HCT116 (cell line): ENCODE measurements at regions not wholly inside any gene's neighbourhood (a gene's known extent, or its start where the extent isn't known, plus 50 kb on each side); places are given as distances from the start of the nearest gene placed in this dataset.

Experiments
- ATAC-seq: fragments of 200-7000 bp; cut with Tn5 transposase; 2 replicates; pipeline ENCODE4 v1.9.1; 2020; ENCODE audit warnings: mild to moderate bottlenecking, moderate library complexity
- BruUV-seq: library from RNA; stranded (reverse); fragments of 400-500 nt; replicated peaks from 2 replicates; lab custom pipeline; 2021; lab: Mats Ljungman, UMichigan
- CTCF ChIA-PET: fragments of 300-600 bp; sonication (Branson Sonifier 250); formaldehyde crosslinking; loops from one replicate; lab custom pipeline; 2021; ENCODE audit warnings: antibody characterized with exemption; lab: Charles Lee
- POLR2A ChIA-PET: fragments of 300-600, 350-600 bp; sonication (Branson Sonifier 250); formaldehyde crosslinking; loops from one replicate; lab custom pipeline; 2021; ENCODE audit warnings: antibody characterized with exemption; lab: Charles Lee
- RAD21 ChIA-PET, 2 experiments: fragments of 300-600 bp; sonication (Branson Sonifier 250); formaldehyde crosslinking; loops; one replicate each; lab custom pipeline; 2023; ENCODE audit warnings: low total read pairs in 2 of 2; ENCODE audit not compliant: uncharacterized antibody in 2 of 2, unreplicated experiment in 2 of 2, low non-redundant PET in 1 of 2; lab: Charles Lee
- DNase-seq: peaks from one replicate; pipeline ENCODE4 v3.0.0-alpha.2; 2010; ENCODE audit warnings: low read depth, low spot score
- H2AFZ ChIP-seq: fragments of 200-600 bp; shearing (Covaris generic), sonication (generic); 2 replicates; pipeline ENCODE4 v1.6.1; 2017; ENCODE audit warnings: low read depth, mixed run types, mixed read lengths, antibody characterized with exemption, low read length; ENCODE audit not compliant: poor library complexity, severe bottlenecking
- H3K27ac ChIP-seq: 2 replicates; pipeline ENCODE4 v1.5.1; 2012; ENCODE audit warnings: low read depth, low read length
- H3K27me3 ChIP-seq: fragments of 200-600 bp; sonication (generic); 2 replicates; pipeline ENCODE4 v1.6.1; 2016; ENCODE audit warnings: mixed run types, low read length, mixed read lengths; ENCODE audit not compliant: insufficient read depth
- H3K36me3 ChIP-seq, 2 experiments: fragments of 200-500 bp in 1 of 2; fragments of 200-600 bp in 1 of 2; sonication (Bioruptor generic) in 1 of 2; sonication (generic) in 1 of 2; 2 replicates each; pipeline versions ENCODE4 v1.5.1 to v1.6.1; 2014 to 2016; ENCODE audit warnings: low read length in 2 of 2, inconsistent platforms in 1 of 2, mixed read lengths in 1 of 2, mixed run types in 1 of 2; ENCODE audit not compliant: insufficient read depth in 2 of 2, control insufficient read depth in 1 of 2
- H3K4me1 ChIP-seq, 2 experiments: fragments of 200-600 bp in 1 of 2; sonication (generic) in 1 of 2; 2 replicates each; pipeline versions ENCODE4 v1.5.1 to v1.6.1; 2012 to 2017; ENCODE audit warnings: low read length in 2 of 2, inconsistent platforms in 1 of 2, mild to moderate bottlenecking in 1 of 2, mixed read lengths in 1 of 2, mixed run types in 1 of 2, moderate library complexity in 1 of 2; ENCODE audit not compliant: insufficient read depth in 2 of 2, control insufficient read depth in 1 of 2
- H3K4me2 ChIP-seq: fragments of 200-600 bp; sonication (generic); 2 replicates; pipeline ENCODE4 v1.6.1; 2017; ENCODE audit warnings: mixed run types, low read length, mixed read lengths
- H3K4me3 ChIP-seq, 2 experiments: fragments of 200-600 bp in 1 of 2; sonication (generic) in 1 of 2; replicated peaks in 1 of 2; 2 replicates each; pipeline ENCODE4 v1.5.1; 2011 to 2016; ENCODE audit warnings: low read length in 2 of 2, control low read depth in 1 of 2, low read depth in 1 of 2, mild to moderate bottlenecking in 1 of 2, mixed read lengths in 1 of 2, mixed run types in 1 of 2
- H3K79me2 ChIP-seq: fragments of 200-600 bp; sonication (generic); 2 replicates; pipeline ENCODE4 v1.6.1; 2017; ENCODE audit warnings: mild to moderate bottlenecking, mixed run types, low read length, moderate library complexity, mixed read lengths; ENCODE audit not compliant: insufficient read depth
- H3K9ac ChIP-seq: fragments of 200-600 bp; sonication (generic); 2 replicates; pipeline ENCODE4 v1.6.1; 2016; ENCODE audit warnings: low read length, mixed read lengths
- H3K9me2 ChIP-seq: fragments of 200-600 bp; sonication (generic), shearing (Covaris generic); 2 replicates; pipeline ENCODE4 v1.6.1; 2017; ENCODE audit warnings: mixed run types, mild to moderate bottlenecking, moderate library complexity; ENCODE audit not compliant: insufficient read depth
- H3K9me3 ChIP-seq, 2 experiments: fragments of 200-500 bp in 1 of 2; fragments of 200-600 bp in 1 of 2; sonication (Bioruptor generic) in 1 of 2; sonication (generic) in 1 of 2; 2 replicates each; pipeline ENCODE4 v1.6.1; 2014 to 2017; ENCODE audit warnings: low read length in 2 of 2, mixed read lengths in 2 of 2, inconsistent platforms in 1 of 2, low read depth in 1 of 2, mild to moderate bottlenecking in 1 of 2, mixed run types in 1 of 2, moderate library complexity in 1 of 2; ENCODE audit not compliant: control insufficient read depth in 1 of 2, insufficient read depth in 1 of 2
- H4K20me1 ChIP-seq: fragments of 200-600 bp; sonication (generic), shearing (Covaris generic); 2 replicates; pipeline ENCODE4 v1.6.1; 2017; ENCODE audit warnings: mixed run types, mild to moderate bottlenecking, moderate library complexity; ENCODE audit not compliant: insufficient read depth
- ATF3 ChIP-seq: IDR thresholded peaks from 2 replicates; pipeline ENCODE4 v1.6.1; 2012
- CEBPB ChIP-seq: IDR thresholded peaks from 2 replicates; pipeline ENCODE4 v1.6.1; 2012; ENCODE audit warnings: low read depth
- EGR1 ChIP-seq: IDR thresholded peaks from 2 replicates; pipeline ENCODE4 v1.6.1; 2012; ENCODE audit warnings: low read depth
- ELF1 ChIP-seq: IDR thresholded peaks from 2 replicates; pipeline ENCODE4 v1.6.1; 2012; ENCODE audit warnings: low read depth, borderline replicate concordance
- EZH2 ChIP-seq: fragments of 200-600 bp; sonication (generic); IDR thresholded peaks from 2 replicates; pipeline ENCODE4 v1.6.1; 2017; ENCODE audit warnings: antibody characterized with exemption, mixed run types
- EZH2phosphoT487 ChIP-seq: fragments of 200-600 bp; IDR thresholded peaks from 2 replicates; pipeline ENCODE4 v1.6.1; 2018; ENCODE audit warnings: antibody characterized with exemption, borderline replicate concordance
- FOSL1 ChIP-seq: IDR thresholded peaks from 2 replicates; pipeline ENCODE4 v1.6.1; 2012; ENCODE audit warnings: low read depth
- POLR2A ChIP-seq: IDR thresholded peaks from 2 replicates; pipeline ENCODE4 v1.7.0; 2011; ENCODE audit warnings: borderline replicate concordance; ENCODE audit not compliant: insufficient read depth, insufficient read length; ENCODE audit errors: extremely low read depth
- POLR2AphosphoS5 ChIP-seq: IDR thresholded peaks from 2 replicates; pipeline ENCODE4 v1.6.1; 2011; ENCODE audit warnings: mild to moderate bottlenecking, low read depth, low read length, moderate library complexity
- RAD21 ChIP-seq: IDR thresholded peaks from 2 replicates; pipeline ENCODE4 v1.6.1; 2012; ENCODE audit warnings: low read depth, mild to moderate bottlenecking
- SP1 ChIP-seq: IDR thresholded peaks from 2 replicates; pipeline ENCODE4 v1.6.1; 2012; ENCODE audit warnings: low read depth
- TCF7L2 ChIP-seq: IDR thresholded peaks from 2 replicates; pipeline ENCODE4 v1.7.0; 2011; ENCODE audit warnings: borderline replicate concordance, inconsistent platforms; ENCODE audit not compliant: insufficient read depth, insufficient read length; ENCODE audit errors: extremely low read depth
- YY1 ChIP-seq: IDR thresholded peaks from 2 replicates; pipeline ENCODE4 v1.6.1; 2011; ENCODE audit warnings: low read length, low read depth, moderate library complexity, mild to moderate bottlenecking; ENCODE audit not compliant: insufficient replicate concordance; ENCODE audit errors: extremely low read depth
- ZBTB33 ChIP-seq: IDR thresholded peaks from 2 replicates; pipeline ENCODE4 v1.6.1; 2011; ENCODE audit warnings: mild to moderate bottlenecking, low read length, moderate library complexity; ENCODE audit not compliant: insufficient replicate concordance; ENCODE audit errors: extremely low read depth
- ZFX ChIP-seq: fragments of 450-650 bp; IDR thresholded peaks from 2 replicates; pipeline ENCODE4 v1.6.1; 2017
- ZNF274 ChIP-seq: fragments of 200-500 bp; sonication (Bioruptor generic); IDR thresholded peaks from 2 replicates; pipeline ENCODE4 v1.6.1; 2014; ENCODE audit warnings: mild to moderate bottlenecking, low read depth, low read length, inconsistent platforms
- intact Hi-C: fragments of 100-400 bp; cut with micrococcal nuclease; formaldehyde crosslinking; loops from 2 replicates; pipeline ENCODE4 v1.10.0; 2022
- TF ChIP-seq, protein P1 (sequence below): IDR thresholded peaks from 2 replicates; pipeline ENCODE4 v1.6.1; 2012
- TF ChIP-seq, protein P2 (sequence below), 3 experiments: fragments of 200-600 bp in 1 of 3; sonication (generic) in 1 of 3; IDR thresholded peaks in 2 of 3; conservative IDR thresholded peaks in 1 of 3; 2 replicates each; pipeline ENCODE4 v1.5.1; 2012 to 2017; ENCODE audit warnings: low read depth in 2 of 3, low read length in 2 of 3, antibody characterized with exemption in 1 of 3, borderline replicate concordance in 1 of 3, control low read depth in 1 of 3, mild to moderate bottlenecking in 1 of 3, mixed read lengths in 1 of 3, mixed run types in 1 of 3, moderate library complexity in 1 of 3; ENCODE audit not compliant: insufficient read depth in 1 of 3

DNA sequence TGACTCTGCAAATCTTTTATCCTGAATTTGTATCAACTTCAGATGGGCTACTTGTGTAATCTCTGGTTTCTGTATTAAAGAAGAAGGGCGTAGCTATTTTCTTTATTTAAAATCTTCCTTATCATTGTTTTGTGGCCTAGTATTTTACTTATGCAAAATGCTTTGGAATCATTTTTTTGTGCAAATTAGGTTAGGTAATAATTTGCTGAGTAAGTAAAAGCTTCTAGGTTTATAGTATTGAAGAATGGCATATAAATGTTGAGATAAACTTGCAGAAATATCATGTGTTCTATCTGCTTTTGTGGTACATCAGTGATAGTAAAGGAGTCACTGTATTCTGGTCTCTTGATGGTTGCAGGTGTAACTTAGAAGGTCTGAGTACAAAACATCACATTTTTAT, 197.2 kb upstream of the IL15 start:
- H4K20me1 ChIP-seq = no peaks in the 10 kb centered on the region
- ChIA-PET CTCF (no interaction called here), POLR2A (no interaction called here), RAD21 (no interaction called here)
- H3K9ac ChIP-seq = no peak overlapping the region
- no peaks in the 10 kb centered on the region for H3K9me3 ChIP-seq
- H3K9me2 ChIP-seq = no peaks in the 10 kb centered on the region
- no peaks in the 10 kb centered on the region for H3K36me3 ChIP-seq
- no peak for TF ChIP-seq POLR2AphosphoS5
- TF ChIP-seq, protein P1, sequence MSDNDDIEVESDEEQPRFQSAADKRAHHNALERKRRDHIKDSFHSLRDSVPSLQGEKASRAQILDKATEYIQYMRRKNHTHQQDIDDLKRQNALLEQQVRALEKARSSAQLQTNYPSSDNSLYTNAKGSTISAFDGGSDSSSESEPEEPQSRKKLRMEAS = no peak
- H3K79me2 ChIP-seq = no peaks in the 10 kb centered on the region
- H3K4me3 ChIP-seq = no peak overlapping the region
- H3K27ac ChIP-seq = no peak overlapping the region
- BruUV-seq = no TSS peak
- no peaks in the 10 kb centered on the region for H3K27me3 ChIP-seq
- no peaks in the 10 kb centered on the region for H3K4me1 ChIP-seq
- DNase-seq (no peak), ATAC-seq (no peak)
- H2AFZ ChIP-seq = no peak overlapping the region
- H3K4me2 ChIP-seq = no peak overlapping the region
- intact Hi-C loops = no loop called here

- no peaks in the 10 kb centered on the region; the same call in 1 of the 2 replicates for H3K9me2 ChIP-seq
- RAD21 ChIA-PET = no interaction called here
Observed at GRCh38 chr4:141447761-141448160, 188.6 kb upstream of the IL15 start.

More at GRCh38 chr4:141447761-141448160, 188.6 kb upstream of the IL15 start:
- Histone ChIP-seq H4K20me1 (no peaks in the 10 kb centered on the region), H3K4me1 (no peaks in the 10 kb centered on the region), H3K79me2 (no peaks in the 10 kb centered on the region), H2AFZ (no peak overlapping the region), H3K9ac (no peak overlapping the region), H3K4me2 (no peak overlapping the region), H3K9me3 (no peaks in the 10 kb centered on the region), H3K4me3 (no peak overlapping the region), H3K27me3 (no peaks in the 10 kb centered on the region), H3K36me3 (no peaks in the 10 kb centered on the region), H3K27ac (no peak overlapping the region)
- no peak for TF ChIP-seq ATF3
- no peak for TF ChIP-seq ZNF274
- no peak for TF ChIP-seq CEBPB
- no peak for TF ChIP-seq TCF7L2
- TF ChIP-seq RAD21 = no peak
- TF ChIP-seq SP1 = no peak
- TF ChIP-seq, protein P2, sequence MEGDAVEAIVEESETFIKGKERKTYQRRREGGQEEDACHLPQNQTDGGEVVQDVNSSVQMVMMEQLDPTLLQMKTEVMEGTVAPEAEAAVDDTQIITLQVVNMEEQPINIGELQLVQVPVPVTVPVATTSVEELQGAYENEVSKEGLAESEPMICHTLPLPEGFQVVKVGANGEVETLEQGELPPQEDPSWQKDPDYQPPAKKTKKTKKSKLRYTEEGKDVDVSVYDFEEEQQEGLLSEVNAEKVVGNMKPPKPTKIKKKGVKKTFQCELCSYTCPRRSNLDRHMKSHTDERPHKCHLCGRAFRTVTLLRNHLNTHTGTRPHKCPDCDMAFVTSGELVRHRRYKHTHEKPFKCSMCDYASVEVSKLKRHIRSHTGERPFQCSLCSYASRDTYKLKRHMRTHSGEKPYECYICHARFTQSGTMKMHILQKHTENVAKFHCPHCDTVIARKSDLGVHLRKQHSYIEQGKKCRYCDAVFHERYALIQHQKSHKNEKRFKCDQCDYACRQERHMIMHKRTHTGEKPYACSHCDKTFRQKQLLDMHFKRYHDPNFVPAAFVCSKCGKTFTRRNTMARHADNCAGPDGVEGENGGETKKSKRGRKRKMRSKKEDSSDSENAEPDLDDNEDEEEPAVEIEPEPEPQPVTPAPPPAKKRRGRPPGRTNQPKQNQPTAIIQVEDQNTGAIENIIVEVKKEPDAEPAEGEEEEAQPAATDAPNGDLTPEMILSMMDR (IDR thresholded peaks at IDR 0.05 in 2 of 3, conservative IDR thresholded peaks at IDR 0.05 in 1 of 3; ENCODE audit: borderline replicate concordance in 1 of 3, insufficient read depth in 1 of 3, low read depth in 2 of 3, low read length in 2 of 3) = no peak
- no peak for TF ChIP-seq EZH2phosphoT487
- no peak for TF ChIP-seq ZFX
- no peak for TF ChIP-seq YY1
- TF ChIP-seq ZBTB33 = no peak
- TF ChIP-seq EGR1 = no peak
- no peak for TF ChIP-seq FOSL1
- no peak for TF ChIP-seq EZH2
- no peak for TF ChIP-seq ELF1
- no peak for TF ChIP-seq POLR2A
- ATAC-seq (no peak), DNase-seq (no peak)
- BruUV-seq = no TSS peak
- intact Hi-C loops = no loop called here
- CTCF ChIA-PET = no interaction called here
- POLR2A ChIA-PET = no interaction called here
